ENCODE measurements at regions not wholly inside any gene's neighbourhood (a gene's known extent, or its start where the extent isn't known, plus 50 kb on each side); places are given as distances from the start of the nearest gene placed in this dataset.

DNA sequence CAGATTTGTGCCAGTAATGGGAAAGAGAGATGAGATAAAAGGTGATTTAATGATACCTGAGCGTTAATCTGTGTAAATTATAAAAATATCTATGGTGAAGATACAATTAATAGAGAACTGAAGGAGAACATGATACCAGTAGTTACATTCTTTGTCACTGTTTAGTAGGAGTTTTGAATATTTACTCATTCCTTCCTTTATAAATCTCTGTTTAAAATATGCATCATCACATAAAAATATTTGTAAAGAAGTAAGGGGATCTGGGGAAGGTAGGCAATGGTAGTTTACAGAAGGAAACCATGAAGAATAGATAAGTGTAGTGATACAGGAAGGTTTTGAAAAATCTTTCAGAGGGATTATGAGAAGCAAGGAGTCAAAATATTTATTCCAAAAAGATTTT is 190.6 kb upstream of the PCDH18 start:
- no peak for DNase-seq

- DNase-seq: no peak
Measured at GRCh38 chr4:137711502-137711901, 179.2 kb upstream of the PCDH18 start.

DNA sequence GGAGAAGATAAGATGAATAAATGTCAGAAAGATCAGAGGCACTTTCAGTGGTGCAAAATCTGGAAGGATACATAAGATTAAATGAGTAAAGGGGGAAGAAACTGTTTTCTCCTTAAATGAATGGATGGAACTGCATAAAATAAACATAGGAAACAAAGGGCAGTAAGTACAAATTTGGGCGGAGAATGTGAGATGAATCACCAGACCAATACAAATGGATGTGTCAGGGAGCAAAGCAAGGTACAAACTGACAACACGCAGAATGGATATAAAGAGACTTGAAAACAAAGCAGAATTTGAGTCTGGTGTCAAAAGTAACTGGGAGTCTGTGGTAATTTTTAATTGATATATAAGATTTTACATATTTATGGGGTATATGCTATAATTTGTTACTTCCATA is 175.3 kb upstream of the PCDH18 start:
- no peak for DNase-seq

DNA sequence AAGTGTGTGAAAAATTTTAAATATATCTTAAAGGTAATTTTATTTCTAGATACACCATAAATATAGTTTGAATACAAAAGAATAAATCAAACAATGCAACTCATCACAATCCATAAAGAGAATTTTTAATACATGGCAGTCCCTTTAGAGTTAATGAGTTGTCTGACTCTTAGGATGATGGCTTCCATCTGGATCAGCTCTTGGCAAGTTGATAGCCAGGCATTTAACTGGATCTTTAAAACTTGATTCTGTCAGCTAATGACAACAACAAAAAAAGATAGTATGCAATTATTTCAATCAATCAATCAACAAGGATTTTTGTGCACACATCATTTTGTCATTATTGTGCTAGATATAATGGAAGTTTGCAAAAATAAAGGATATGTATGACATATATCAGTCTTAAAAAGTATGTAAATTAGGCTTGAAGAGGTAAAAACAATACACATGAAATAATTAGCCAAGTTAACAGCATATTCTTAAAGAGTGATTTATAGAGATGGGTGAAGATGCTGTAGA is 174.9 kb upstream of the PCDH18 start:
- no peak for DNase-seq

GRCh38 chr4:137705171-137705783 is 173.0 kb upstream of the PCDH18 start:
- DNase-seq: no peak

DNA sequence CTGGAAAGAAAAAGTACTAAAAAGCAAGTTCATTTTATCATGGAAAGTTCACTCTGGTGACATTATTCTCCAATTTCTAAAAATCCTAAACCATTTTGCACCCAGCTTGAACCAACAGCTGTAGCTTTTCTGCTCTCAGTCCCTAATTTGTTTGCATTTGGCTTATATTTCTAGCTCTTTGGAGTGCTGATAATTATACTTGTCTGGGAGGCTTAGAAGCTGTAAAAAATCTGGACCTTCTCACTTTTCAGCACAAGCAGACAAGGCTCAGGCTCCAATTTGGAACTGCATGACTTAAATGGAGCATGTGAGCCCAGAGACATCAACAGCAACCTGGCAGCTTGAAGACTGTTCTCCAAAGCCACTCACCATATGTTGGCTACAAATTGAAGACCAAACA is 170.9 kb upstream of the PCDH18 start:
- no peak for DNase-seq

GRCh38 chr4:137702512-137702911 is 170.2 kb upstream of the PCDH18 start:
- DNase-seq: no peak

DNA sequence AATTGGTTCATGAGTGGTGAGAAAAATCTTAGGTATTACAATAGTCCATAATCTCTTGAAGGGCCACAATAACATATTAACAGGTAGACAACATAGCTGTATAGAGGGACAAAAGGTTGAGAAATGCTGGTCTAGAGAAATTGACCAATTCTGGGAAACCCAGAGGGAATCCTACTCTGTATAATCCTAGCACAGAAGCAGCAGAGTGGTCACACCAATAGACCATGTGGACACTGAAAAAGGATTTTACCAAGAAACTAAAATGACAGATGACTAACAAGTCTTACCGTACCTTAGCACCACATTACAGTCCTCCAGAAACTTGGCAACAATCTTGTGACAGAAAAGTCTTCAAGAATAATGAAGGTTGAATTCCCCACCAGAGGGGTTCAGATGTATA is 169.1 kb upstream of the PCDH18 start:
- DNase-seq: no peak

DNA sequence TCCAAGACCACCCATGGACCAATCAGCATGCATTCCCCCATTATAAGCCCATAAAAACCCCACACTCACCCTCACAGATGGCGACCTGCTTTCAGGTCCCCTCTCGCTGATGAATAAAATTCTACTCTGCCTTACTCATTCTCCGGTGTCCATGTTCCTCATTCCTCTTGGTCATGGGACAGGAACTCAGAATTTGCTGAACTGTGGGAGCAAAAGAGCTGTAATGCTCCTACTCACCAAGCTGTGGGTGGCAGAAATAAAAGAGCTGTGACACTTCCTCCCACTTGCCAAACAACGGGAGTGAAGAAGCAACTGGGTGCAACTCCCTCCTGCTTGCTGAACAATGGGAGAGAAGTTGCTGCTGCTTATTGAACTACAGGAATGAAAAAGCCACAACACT is 168.5 kb upstream of the PCDH18 start:
- DNase-seq: no peak

GRCh38 chr4:137700072-137700471 is 167.8 kb upstream of the PCDH18 start:
- DNase-seq: no peak

DNA sequence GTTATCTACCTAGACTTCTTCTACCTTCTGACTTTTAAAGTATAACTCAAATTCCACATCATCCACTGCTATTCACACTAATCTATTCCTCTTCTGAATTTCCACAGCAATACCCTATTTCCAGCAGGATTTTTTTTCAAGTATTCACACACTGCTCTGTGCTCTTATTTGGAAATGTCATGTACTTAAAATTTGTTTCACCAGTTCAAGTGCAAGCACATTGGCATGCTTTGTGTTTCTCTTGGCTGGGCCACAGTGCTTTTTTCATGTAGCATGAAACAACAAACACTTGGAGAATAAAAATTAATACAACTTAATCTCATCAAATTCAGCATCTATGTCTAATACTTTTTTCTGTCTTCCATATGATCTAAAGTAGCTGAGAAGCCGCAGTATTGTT is 161.8 kb upstream of the PCDH18 start:
- DNase-seq: no peak

GRCh38 chr4:137693641-137694040 is 161.3 kb upstream of the PCDH18 start:
- DNase-seq: no peak

DNA sequence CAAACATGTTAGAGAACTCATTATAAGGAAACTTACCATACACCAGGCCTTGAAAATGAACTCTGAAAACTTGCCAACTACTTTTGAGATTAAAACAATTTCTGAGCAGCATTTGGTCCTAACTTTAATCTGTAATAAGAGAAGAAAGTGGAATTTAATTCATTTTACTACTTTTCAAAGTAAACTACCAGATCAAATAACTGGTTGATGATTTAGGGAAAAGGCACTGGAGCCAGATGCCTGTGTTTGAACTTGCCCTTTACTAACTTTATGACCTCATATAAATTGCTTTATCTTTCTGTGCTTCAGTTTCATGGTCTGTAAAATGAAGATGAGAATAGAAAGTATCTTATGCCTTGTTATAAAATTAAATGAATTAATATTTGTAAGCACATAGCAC is 159.9 kb upstream of the PCDH18 start:
- no peak for DNase-seq

DNA sequence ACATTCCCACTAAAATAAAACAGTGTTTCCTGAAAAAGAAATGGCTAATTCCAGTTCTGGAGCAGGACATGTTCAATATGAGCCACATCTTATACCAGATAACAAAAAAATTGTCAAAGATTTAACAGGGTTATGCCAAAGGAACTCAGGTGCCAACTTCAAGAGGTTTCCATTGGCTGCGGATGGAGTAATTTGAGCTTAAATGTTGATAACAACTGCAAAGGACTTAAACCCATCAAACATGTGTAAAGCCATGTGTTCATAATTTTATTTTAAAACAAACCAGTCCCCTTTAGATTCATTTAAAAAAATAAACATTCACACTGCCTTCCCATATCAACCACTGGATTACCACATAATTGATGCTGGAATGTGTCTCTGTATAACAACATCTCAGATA is 156.4 kb upstream of the PCDH18 start:
- DNase-seq: no peak

GRCh38 chr4:137685357-137685756 is 153.1 kb upstream of the PCDH18 start:
- no peak for DNase-seq

GRCh38 chr4:137681081-137681480 is 148.8 kb upstream of the PCDH18 start:
- no peak for DNase-seq

DNA sequence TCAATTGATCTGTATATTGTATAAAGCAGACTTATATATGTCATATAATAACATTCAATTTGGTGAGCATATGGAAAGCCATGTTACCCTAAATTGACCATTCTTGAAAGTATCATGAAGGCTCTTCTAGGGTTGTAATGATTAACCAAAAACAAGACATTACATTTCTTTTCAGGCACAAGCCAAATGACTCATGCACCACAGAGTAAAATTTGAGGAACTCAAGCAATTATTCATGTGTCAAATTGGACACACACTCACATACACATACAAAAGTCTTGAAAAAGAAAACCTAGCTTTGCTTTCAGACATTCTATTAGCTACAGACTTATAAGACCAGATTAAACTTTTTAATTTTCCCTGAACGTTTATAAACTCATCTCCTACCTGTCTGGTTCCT is 146.5 kb upstream of the PCDH18 start:
- no peak for DNase-seq

- DNase-seq: no peak
Measured at GRCh38 chr4:137677863-137678262, 145.6 kb upstream of the PCDH18 start.

DNA sequence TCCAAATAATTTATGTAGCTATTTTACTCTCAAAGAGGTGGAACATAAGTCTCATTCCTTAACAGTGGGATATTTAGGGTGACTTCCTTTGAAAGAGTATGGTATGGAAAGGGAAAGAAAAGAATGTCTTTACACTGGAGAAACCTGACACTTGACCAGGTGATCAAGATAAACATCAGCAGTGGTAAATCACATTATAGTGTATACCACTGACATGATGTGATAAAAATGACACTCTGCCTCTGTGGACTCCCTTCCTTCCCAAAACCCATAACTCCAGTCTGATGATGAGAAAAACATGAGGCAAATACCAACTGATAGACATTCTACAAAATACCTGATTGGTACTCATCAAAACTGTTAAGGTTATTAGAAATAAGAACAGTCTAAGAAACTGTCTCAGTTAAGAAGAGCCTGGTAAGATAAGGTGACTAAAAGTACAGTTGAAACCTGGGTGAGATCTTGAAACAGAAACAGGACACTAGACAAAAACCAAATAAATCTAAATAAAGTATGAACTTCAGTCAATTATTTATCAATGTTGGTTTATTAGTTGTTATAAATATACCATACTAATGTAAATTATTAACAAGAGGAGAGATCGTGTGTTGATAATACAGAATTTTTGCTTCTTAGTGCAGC is 144.2 kb upstream of the PCDH18 start:
- no peak for DNase-seq

DNA sequence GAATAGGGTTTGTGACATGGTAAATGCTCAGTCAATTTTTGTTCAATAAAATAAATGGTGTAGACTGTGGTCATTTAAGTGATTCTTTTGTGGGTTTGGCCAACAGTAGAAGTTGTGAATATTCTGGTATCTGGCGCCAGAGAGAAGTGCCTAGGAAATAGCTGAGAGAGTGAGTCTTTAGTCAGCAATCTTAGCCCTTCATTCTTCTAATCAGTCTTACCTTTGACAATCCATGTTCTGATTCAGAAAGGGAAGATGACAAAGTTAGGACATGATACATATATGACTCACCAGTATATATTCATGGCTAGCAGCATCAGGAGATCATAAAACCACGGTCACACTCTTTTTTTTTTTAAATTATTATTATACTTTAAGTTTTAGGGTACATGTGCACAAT is 141.8 kb upstream of the PCDH18 start:
- DNase-seq: no peak

DNA sequence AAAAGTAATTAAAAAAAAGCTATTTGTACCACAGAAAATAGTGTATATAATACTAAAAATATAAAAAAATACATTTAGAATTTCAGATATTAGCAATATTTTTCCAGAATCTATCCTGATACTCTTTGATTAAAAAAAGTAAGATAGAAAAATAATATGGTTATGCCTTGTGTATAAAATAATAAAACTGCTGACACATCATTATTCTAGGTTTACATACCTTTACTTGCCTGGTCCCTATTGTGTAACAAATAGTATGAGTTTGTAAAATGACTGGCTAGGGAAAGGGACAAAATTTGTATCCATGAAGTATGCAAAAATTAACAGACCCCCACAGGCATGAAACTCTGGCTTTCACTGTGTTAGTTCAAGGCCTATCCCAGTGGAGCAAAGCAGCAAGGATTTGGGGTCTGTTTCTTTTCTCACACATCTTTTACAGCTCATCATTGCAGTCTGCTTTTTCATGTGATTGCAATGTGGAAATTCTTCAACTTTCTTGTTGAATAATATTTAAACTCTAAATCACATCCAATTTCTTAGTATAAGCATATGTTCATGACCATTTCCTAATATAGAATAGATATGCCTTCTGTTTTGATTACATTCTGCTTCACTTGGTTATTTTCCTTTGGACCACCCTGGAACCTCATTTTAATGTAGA is 136.7 kb upstream of the PCDH18 start:
- no peak for DNase-seq

- DNase-seq: no peak
Measured at GRCh38 chr4:137664416-137664815, 132.1 kb upstream of the PCDH18 start.

- no peak for DNase-seq
Measured at GRCh38 chr4:137664046-137664387, 131.7 kb upstream of the PCDH18 start.

DNA sequence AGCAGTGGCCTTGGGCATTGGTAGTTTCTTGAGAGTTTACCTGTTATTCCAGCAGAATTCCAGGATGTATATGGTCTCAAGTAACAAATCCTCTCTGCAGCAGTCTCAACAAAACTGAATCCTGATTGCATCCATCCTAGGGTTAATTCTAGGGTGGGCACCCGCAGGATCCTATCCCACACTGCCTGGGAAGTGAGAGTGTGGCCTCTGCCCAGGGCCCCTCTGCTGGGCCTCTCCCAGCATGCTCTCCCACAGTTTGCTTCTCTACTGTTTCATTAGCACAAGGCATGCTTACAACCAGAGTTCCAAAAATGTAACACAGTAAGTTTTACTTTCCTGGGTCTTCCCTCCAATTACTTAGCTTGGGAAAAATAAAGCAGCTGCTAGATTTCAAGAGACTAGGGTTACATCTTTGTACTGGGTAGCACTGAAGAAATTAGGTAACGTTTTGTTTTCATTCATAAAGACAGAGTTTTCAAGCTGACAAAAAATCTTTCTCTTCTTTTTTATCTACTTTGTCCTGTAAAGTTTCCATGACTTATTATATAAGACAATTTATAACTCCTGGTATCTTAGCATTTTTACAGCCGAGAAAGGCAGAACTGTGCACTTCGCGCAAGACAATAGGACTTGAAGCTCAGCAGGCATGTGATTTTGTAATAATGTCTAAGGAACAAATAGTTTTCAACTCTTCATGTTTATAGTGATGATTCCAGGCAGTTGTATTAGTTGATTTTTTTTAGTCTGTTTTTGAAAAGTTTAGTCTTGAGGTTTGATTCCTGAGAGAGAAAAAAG is 131.2 kb upstream of the PCDH18 start:
- DNase-seq: no peak
